ENCODE measurements at regions not wholly inside any gene's neighbourhood (a gene's known extent, or its start where the extent isn't known, plus 50 kb on each side); places are given as distances from the start of the nearest gene placed in this dataset.

GRCh38 chr2:5479265-5479928 lies 212.8 kb upstream of the SOX11 start:
- no peak for DNase-seq (ENCODE audit: low read depth in 2 of 2)

DNA sequence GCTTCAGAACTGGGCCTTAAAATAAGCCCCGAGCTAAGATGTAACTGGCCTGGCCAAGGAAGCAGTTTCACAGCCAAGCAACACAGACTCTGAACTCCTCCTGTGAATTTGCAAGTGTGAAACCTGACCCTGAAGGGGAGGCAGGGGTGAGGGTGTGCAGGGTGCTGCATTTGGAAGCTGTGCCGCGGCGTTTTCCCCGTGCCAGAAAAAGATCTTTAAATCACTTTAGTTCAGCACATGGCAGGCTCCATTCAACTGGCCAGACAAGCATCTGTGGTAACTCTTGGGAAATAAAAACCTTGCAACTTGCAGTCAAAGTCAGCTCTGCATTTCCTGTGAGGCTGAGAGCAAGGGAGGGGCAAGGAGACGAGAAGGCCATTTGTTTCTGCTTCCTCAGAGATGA lies 209.3 kb upstream of the SOX11 start:
- DNase-seq (ENCODE audit: low read depth in 2 of 2), result no peak

DNA sequence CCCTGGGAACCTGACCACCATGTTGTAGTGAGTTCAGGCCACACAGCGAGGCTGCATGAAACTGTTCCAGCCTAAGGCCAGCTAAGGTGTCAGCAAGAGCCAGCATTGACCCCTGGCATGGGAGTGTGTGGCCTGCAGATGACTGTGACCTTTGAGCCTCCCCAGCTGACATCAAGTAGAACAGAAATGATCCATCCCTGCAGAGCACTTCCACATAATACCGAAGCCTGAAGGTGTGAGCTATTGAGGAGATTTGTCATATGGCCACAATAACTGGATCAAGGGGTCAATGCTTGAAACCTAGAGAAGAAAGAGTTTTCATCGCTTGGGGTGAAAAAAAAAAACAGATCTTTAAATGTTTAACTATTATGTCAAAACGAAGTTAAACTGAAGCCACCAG lies 207.3 kb upstream of the SOX11 start:
- DNase-seq (ENCODE audit: low read depth in 2 of 2), result no peak

DNA sequence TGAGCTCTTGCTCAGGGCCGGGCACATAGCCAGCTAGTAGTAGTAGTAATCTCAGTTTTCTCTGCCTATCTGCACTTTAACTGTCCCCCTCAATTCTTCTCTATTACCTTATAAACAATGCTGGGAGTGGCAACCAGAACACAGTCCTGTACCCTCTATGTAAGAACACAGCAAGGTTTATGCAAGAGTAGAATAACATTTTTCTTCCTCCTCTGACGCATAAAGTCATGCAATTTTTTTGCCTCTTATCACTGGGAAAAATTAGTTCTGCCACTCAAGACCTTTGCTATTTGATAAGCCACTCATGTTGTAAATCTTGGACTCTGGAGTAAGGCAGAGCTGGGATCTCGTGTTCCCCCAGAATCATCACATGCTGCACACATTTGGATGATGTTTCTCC lies 200.7 kb upstream of the SOX11 start:
- no peak for DNase-seq (ENCODE audit: low read depth in 2 of 2)

GRCh38 chr2:5493256-5493655 lies 198.9 kb upstream of the SOX11 start:
- DNase-seq (ENCODE audit: low read depth in 2 of 2), result no peak

DNA sequence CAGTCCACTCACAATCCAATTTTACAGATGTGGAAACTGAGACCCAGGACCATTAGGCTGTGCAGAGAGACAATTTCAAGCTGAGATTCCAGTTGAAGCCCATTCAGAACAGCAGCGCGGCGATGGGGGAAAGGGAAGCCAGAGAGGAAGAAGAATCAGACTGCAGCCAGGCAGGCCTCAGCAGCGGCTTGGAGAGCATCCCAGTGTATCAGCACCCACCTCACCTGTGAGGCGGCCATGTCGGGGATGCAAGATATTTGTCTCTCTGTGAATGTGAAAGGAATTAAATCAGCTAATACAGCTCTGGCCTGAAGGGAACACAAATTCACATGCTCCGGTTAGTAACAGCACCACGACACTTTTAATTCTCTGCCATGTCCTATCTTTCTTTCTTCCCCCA lies 198.0 kb upstream of the SOX11 start:
- DNase-seq (ENCODE audit: low read depth in 2 of 2), result no peak

- DNase-seq (ENCODE audit: low read depth in 2 of 2), result no peak
Measured at GRCh38 chr2:5495586-5495985, 196.6 kb upstream of the SOX11 start.

DNA sequence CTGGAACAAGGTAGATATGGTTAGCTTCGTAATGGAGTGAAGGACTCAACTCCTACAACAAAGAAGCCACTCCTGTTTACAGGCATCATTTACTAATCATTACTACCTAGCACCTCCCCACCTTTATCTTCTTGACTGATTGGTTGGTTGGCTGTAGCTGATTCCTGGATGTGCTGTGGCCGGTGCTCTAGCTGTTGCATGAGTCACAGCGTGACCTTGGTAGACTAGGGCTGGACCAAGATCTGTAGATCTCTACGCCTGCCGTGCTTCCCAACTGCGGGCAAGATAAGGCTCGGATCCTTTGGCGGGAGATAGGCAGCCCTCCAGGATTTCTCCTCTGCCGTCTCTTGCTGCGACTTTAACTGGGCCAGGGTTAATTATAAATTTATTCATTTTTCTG lies 194.3 kb upstream of the SOX11 start:
- no peak for DNase-seq (ENCODE audit: low read depth in 2 of 2)

DNA sequence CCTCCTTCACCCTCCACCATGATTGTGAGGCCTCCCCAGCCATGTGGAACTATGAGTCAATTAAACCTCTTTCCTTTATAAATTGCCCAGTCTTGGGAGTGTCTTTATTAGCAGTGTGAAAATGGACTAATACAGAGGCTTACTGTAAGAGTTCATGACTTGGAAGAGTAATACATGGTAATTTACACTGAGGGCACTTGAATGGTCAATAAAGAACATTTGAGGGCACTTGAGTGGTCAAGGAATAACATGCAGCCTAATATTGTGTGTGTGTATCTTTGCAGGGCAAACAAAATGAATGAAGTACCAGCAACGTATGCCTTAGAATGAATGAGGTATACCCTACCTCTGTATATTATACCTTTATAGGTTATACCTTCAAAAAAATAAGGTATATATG lies 190.4 kb upstream of the SOX11 start:
- DNase-seq (ENCODE audit: low read depth in 2 of 2), result no peak

GRCh38 chr2:5502385-5502784 lies 189.8 kb upstream of the SOX11 start:
- no peak for DNase-seq (ENCODE audit: low read depth in 2 of 2)

DNA sequence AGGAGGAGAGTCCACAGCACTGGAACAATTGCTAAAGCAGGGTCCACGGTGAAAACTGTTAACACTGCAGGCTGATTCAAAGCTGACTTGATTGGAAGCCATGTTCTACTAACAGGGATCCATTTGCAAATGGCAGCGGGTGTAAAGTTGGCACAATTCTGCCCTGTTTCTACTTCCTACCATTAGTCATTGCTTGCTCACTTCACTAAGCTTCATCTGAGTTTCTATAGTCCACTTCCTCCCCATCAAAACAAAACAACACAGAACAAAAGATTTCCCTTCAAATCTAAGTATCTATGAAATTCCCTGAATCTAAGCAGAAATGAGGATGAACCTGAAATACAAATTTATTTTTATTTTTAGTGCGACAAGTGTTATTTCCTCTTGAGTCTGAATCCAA lies 187.4 kb upstream of the SOX11 start:
- DNase-seq (ENCODE audit: low read depth in 2 of 2), result no peak

DNA sequence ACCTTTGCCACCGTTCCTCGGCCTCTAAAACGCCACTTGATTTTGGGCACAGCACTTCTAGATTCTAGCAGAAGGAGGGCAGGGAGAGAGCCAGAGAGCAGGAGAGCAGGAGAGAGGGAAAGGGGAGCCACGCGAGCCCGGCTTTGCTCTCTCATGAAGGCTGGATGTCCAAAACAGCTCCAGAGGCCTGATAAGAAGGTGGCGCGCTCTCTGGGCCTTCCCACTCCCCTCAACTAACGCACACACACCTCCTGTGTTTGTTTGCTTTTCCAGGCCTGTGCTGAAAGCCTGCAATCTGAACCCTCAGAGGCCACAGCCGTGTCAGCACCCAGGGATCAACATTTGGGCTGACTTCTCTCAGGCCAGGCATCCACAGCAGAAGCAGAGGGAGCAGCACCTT lies 184.8 kb upstream of the SOX11 start:
- DNase-seq (ENCODE audit: low read depth in 2 of 2), result no peak

DNA sequence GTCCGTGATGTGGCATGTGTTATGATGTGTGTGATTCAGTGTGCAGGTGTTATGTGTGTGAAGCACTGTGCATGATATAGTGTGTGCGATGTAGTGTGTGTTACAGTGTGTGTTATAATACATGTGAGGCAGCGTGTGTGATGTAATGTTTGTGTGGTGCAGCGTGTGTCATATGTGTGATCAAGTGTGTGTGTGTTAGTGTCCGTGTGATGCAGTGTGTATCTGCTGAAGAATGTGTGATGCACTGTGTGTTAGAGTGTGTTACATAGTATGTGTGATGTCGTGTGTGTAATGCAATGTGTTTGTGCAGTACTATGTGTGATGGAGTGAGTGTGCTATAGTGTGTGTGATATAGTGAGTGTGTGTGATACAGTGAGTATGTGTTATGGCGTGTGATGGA lies 182.8 kb upstream of the SOX11 start:
- DNase-seq (ENCODE audit: low read depth in 2 of 2), result no peak

GRCh38 chr2:5510082-5510481 lies 182.1 kb upstream of the SOX11 start:
- DNase-seq (ENCODE audit: low read depth in 2 of 2), result no peak

- DNase-seq (ENCODE audit: low read depth in 2 of 2), result no peak
Measured at GRCh38 chr2:5515693-5516092, 176.5 kb upstream of the SOX11 start.

- DNase-seq (ENCODE audit: low read depth in 2 of 2), result no peak
Measured at GRCh38 chr2:5519286-5519685, 172.9 kb upstream of the SOX11 start.

DNA sequence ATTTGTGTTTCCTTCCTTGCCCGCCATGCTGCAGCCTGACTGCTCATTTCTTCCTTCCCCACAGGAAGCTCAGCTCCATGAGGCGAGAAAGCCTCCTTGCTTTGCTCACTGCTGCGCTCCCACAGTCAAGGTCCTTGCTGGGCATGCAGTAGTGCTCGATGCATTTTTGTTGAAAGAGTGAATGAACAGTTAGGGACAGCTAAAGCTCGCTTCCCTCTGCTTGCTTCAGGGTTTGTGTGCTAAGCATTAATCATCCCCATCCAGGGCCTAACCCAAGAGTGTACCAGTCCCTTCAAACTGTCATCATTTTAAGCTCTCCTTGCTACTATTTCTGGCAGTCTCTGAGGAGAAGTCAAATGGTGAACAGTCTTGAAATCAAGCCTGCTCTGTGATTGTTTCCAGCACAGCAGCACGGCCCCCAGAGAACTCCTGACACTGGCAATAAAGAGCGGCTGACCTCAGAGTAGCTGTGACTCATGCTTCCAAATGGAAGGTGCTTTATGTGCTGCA lies 171.7 kb upstream of the SOX11 start:
- no peak for DNase-seq (ENCODE audit: low read depth in 2 of 2)

DNA sequence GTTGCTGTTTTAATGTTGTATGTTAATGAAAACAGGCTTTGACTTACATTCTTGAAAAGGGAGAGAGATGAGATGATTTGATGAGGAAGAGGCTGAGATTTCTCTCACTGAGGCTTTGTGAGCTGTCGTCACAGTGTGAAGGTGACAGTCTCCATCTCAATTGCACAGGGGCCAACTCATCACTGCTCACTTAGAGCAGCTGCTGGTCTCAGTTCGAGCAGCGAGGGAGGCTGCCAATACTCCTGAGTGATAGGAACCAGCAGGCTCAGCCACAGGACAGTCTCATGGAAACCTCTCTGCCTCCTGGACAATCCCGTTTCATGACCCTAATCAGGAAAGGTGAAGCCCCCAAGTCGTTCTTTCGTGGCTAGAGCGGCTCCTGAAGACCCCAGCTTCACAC lies 170.7 kb upstream of the SOX11 start:
- DNase-seq (ENCODE audit: low read depth in 2 of 2), result no peak

DNA sequence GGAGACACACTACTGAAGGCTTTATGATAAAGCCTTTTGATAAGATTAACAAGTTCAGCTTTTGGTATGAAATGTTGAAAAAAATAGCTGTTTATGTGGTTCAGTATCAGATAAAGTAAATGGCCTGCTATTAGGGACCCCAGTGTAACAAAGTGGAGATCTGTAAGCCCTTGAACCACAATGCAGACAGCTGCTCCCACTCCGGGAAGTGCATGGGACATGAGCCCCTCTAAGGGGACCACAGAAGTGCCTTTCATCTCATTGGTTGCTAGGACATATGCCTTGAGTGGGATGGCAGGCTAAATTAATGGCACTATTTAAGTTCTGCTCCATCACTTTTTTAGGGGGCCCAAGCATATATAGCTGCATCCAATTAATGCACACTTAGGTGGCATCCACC lies 167.6 kb upstream of the SOX11 start:
- no peak for DNase-seq (ENCODE audit: low read depth in 2 of 2)

DNA sequence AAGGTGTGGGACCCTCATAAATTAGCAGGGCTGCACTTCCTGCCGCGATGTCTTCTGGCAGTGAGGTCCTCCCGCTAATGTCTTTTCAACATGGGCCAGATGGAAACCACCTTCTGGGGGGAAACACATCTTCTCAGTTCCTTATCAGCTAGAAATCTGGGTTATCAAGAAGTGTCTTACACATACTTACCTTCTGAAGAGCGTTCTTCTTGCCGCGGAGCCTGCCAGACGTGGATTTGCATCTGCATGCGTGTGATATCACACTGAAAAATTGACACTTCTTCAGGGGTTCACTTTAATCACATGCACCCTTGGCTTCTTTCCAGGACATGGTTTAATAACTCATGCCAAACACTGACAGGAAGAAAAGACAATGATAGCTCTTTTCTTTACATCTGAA lies 163.5 kb upstream of the SOX11 start:
- no peak for DNase-seq (ENCODE audit: low read depth in 2 of 2)

GRCh38 chr2:5530011-5530696 lies 162.0 kb upstream of the SOX11 start:
- no peak for DNase-seq (ENCODE audit: low read depth in 2 of 2)

DNA sequence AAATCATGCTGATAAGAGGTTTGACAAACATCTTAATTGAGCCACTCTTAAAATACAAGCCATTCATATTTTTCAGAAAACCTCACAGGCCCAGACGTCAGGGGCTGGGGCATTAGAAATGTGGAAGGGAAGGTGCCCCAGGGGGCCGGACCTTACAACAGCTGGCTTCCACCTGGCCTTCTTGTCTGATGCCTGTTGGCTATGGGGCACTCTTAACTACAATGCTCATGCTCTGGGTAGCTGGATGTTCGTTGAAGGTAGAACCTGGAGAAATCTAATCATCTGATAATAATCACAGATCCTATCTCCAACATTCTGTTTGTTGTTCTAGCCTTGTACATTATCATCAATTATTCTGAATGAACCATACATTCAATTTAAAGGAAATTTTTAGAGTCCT lies 156.9 kb upstream of the SOX11 start:
- DNase-seq (ENCODE audit: low read depth in 2 of 2), result no peak

DNA sequence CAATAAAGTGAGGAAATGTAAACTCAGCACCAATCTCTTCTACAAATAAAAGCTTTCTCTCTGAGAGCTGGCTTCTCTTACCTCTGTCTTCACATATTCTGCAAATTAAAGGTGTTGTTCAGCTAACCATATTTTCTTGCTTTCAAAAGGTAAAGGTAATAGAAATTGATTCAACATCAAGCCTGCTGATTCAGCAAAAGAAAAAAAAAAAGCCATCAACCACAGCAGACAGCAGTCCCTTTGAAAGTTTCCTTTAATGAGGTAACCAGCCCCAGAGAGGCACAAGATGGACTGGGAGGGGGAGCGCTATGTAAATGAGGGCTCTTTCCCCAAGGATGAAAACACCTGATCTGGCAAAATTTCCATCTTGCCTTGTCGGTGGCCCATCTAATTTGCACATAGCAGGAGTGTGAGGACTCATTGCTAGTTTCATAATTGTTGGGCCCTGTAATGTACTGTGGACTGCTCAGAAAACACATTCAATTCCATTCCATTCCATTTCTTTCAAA lies 154.9 kb upstream of the SOX11 start:
- no peak for DNase-seq (ENCODE audit: low read depth in 2 of 2)

DNA sequence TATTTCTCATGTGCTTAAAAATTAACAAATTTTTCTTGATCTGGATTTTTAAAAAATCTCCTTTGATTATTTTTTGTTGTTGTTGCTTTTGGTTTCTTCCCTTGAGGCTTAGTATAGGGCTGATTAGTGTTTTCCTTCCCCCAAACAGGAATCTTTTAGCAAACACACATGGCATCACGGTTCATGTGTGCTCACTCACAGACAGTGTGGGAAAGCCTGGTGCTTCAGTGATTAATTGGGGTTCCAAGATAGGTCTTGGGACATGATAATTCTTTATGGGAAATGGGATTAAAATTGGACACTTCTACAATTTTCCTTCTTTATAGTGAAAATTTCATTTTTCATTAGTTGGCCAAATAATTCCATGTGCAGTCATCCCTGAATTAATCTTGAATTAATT lies 153.9 kb upstream of the SOX11 start:
- no peak for DNase-seq (ENCODE audit: low read depth in 2 of 2)
